WTC11 (cell line): ENCODE measurements at regions not wholly inside any gene's neighbourhood (a gene's known extent, or its start where the extent isn't known, plus 50 kb on each side); places are given as distances from the start of the nearest gene placed in this dataset.

Source experiments
- ATF1 ChIP-seq: sonication (generic); formaldehyde crosslinking; IDR thresholded peaks from 2 replicates; pipeline ENCODE4 v1.8.1; 2023; ENCODE audit warnings: mild to moderate bottlenecking, moderate library complexity, missing genetic modification reagents
- CTCF ChIP-seq: fragments of 200-600 bp; IDR thresholded peaks from 2 replicates; pipeline ENCODE4 v1.8.0; 2022; ENCODE audit warnings: antibody characterized with exemption
- NFE2L1 ChIP-seq: sonication (generic); formaldehyde crosslinking; IDR thresholded peaks from 2 replicates; pipeline ENCODE4 v1.8.1; 2023; ENCODE audit warnings: missing genetic modification reagents
- NFYB ChIP-seq: sonication (generic); formaldehyde crosslinking; conservative IDR thresholded peaks from 2 replicates; pipeline ENCODE4 v1.8.0; 2022; ENCODE audit warnings: low read depth, missing genetic modification reagents
- SMAD3 ChIP-seq: sonication (generic); formaldehyde crosslinking; IDR thresholded peaks from 2 replicates; pipeline ENCODE4 v1.8.0; 2022; ENCODE audit warnings: missing genetic modification reagents, mild to moderate bottlenecking, borderline replicate concordance
- ZNF138 ChIP-seq: sonication (generic); formaldehyde crosslinking; conservative IDR thresholded peaks from 2 replicates; pipeline ENCODE4 v1.8.1; 2022; ENCODE audit warnings: mild to moderate bottlenecking, moderate library complexity, missing genetic modification reagents
- ZNF423 ChIP-seq: fragments of 250-450 bp; sonication (Bioruptor Pico); IDR thresholded peaks from 2 replicates; pipeline ENCODE4 v2.1.2; 2022; ENCODE audit warnings: mild to moderate bottlenecking, moderate library complexity
- TF ChIP-seq, protein P1 (sequence below): sonication (generic); formaldehyde crosslinking; IDR thresholded peaks from 2 replicates; pipeline ENCODE4 v1.8.0; 2022; ENCODE audit warnings: mild to moderate bottlenecking, missing genetic modification reagents
- TF ChIP-seq, protein P2 (sequence below): sonication (generic); formaldehyde crosslinking; IDR thresholded peaks from 2 replicates; pipeline ENCODE4 v1.8.0; 2022; ENCODE audit warnings: mild to moderate bottlenecking, missing genetic modification reagents
- TF ChIP-seq, protein P3 (sequence below): sonication (generic); formaldehyde crosslinking; IDR thresholded peaks from 2 replicates; pipeline ENCODE4 v1.8.1; 2023; ENCODE audit warnings: mild to moderate bottlenecking, missing genetic modification reagents, moderate library complexity

DNA sequence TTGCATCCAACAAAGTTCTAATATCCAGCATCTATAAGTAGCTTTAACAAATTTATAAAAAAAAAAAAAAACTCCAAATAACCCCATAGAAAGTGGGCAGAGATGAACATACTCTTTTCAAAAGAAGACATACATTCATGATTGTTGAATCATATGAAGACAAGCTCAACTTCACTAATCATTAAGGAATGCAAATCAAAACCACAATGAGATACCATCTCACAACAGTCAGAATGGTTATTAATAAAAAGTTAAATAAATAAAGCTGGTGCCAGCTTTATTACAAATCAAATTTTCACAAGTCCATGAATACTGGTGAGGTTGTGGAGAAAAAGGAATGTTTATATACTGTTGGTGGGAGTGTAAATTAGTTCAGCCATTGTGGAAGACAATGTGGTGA, 592.0 kb downstream of the IQCM start:
- TF ChIP-seq, protein P1, sequence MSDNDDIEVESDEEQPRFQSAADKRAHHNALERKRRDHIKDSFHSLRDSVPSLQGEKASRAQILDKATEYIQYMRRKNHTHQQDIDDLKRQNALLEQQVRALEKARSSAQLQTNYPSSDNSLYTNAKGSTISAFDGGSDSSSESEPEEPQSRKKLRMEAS = no peak
- TF ChIP-seq NFE2L1 (CRISPR knock-in tag) (no peak), CTCF (no peak), ATF1 (CRISPR knock-in tag) (no peak), SMAD3 (no peak), ZNF138 (CRISPR knock-in tag) (no peak), NFYB (no peak), ZNF423 (CRISPR knock-in tag) (no peak)
- TF ChIP-seq, protein P2, sequence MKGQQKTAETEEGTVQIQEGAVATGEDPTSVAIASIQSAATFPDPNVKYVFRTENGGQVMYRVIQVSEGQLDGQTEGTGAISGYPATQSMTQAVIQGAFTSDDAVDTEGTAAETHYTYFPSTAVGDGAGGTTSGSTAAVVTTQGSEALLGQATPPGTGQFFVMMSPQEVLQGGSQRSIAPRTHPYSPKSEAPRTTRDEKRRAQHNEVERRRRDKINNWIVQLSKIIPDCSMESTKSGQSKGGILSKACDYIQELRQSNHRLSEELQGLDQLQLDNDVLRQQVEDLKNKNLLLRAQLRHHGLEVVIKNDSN = no peak
- TF ChIP-seq, protein P3, sequence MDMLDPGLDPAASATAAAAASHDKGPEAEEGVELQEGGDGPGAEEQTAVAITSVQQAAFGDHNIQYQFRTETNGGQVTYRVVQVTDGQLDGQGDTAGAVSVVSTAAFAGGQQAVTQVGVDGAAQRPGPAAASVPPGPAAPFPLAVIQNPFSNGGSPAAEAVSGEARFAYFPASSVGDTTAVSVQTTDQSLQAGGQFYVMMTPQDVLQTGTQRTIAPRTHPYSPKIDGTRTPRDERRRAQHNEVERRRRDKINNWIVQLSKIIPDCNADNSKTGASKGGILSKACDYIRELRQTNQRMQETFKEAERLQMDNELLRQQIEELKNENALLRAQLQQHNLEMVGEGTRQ (CRISPR knock-in tag) = no peak
